ENCODE measurements at regions not wholly inside any gene's neighbourhood (a gene's known extent, or its start where the extent isn't known, plus 50 kb on each side); places are given as distances from the start of the nearest gene placed in this dataset.

DNA sequence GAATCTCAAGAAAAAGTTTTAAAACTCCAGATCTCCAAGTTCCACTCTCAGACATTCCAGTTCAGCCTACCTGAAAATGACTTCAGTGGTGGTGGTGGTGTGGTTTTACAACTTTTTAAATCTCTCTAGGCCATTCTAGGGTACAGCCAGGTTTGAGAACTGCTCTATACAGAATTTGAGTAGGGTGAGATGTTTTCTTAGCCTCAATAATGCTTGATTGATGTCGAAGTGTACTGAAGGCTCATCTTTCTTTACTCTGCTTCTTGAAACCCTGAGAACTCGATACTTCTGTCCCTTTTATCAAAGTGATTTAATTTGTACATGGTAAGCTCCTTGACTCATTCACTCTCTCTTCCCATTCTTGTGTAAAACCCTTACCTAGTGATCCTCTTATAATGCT lies 143.8 kb downstream of the FAM124B start:
- no peaks in the 10 kb centered on the region for H3K9me3 ChIP-seq
- intact Hi-C loops (cut with DNase I), result no loop called here
- DNase-seq, result no peak
- H3K9ac ChIP-seq (ENCODE audit: low read depth in 2 of 2, low read length in 2 of 2), result no peak overlapping the region
- TF ChIP-seq, protein P1, sequence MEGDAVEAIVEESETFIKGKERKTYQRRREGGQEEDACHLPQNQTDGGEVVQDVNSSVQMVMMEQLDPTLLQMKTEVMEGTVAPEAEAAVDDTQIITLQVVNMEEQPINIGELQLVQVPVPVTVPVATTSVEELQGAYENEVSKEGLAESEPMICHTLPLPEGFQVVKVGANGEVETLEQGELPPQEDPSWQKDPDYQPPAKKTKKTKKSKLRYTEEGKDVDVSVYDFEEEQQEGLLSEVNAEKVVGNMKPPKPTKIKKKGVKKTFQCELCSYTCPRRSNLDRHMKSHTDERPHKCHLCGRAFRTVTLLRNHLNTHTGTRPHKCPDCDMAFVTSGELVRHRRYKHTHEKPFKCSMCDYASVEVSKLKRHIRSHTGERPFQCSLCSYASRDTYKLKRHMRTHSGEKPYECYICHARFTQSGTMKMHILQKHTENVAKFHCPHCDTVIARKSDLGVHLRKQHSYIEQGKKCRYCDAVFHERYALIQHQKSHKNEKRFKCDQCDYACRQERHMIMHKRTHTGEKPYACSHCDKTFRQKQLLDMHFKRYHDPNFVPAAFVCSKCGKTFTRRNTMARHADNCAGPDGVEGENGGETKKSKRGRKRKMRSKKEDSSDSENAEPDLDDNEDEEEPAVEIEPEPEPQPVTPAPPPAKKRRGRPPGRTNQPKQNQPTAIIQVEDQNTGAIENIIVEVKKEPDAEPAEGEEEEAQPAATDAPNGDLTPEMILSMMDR (IDR thresholded peaks at IDR 0.05), result no peak
- H3K4me1 ChIP-seq, result no peaks in the 10 kb centered on the region
- H3K4me3 ChIP-seq, result no peak overlapping the region
- H3K27ac ChIP-seq, result no peak overlapping the region
- H3K36me3 ChIP-seq, result no peaks in the 10 kb centered on the region
- no peaks in the 10 kb centered on the region for H3K27me3 ChIP-seq

DNA sequence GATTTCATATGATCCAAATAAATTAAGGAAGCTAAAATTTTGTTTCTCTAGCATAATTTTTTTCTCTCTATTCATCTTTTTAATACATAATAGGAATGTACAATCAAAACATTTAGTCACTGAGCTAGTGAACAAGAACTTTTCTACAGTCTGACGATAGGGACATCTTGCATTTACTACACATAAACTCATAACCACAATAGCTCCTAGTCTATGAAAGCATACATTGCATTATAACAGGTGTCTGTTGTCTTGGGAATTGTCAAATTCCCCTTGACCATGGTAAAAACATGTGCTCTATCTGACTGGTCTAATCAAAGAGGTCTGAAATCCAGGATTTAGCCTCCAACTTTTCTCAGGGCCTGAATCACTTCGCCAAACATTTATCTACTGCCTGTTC lies 144.8 kb downstream of the FAM124B start:
- TF ChIP-seq, protein P1 (IDR thresholded peaks at IDR 0.05), result no peak
- Histone ChIP-seq H3K4me3 (no peak overlapping the region), H3K27ac (no peak overlapping the region), H3K36me3 (no peaks in the 10 kb centered on the region), H3K27me3 (no peaks in the 10 kb centered on the region), H3K9ac (ENCODE audit: low read depth in 2 of 2, low read length in 2 of 2) (no peak overlapping the region), H3K4me1 (no peaks in the 10 kb centered on the region), H3K9me3 (no peaks in the 10 kb centered on the region)
- intact Hi-C loops (cut with DNase I), result no loop called here
- DNase-seq, result no peak

DNA sequence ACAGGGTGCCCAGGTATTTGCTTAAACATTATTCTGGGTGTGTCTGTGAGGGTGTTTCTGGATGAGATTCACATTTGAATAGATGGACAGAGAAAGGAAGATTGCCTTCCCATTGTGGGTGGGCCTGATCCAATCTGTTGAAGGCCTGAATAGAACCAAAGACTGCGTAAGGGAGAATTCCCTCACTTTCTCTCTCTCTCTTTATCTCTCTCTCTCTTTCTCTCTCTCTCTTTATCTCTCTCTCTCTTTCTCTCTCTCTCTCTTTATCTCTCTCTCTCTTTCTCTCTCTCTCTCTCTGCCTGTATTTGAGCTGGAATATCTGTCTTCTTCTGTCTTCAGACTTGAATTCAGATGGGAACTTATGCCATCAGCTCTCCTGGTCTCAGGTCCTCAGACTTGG lies 148.4 kb downstream of the FAM124B start:
- no peaks in the 10 kb centered on the region for H3K27me3 ChIP-seq
- H3K9ac ChIP-seq (ENCODE audit: low read depth in 2 of 2, low read length in 2 of 2), result no peak overlapping the region
- no peaks in the 10 kb centered on the region for H3K36me3 ChIP-seq
- no peaks in the 10 kb centered on the region for H3K4me1 ChIP-seq
- DNase-seq, result no peak
- no peak overlapping the region for H3K27ac ChIP-seq
- intact Hi-C loops (cut with DNase I), result no loop called here
- no peaks in the 10 kb centered on the region for H3K9me3 ChIP-seq
- TF ChIP-seq, protein P1 (IDR thresholded peaks at IDR 0.05), result no peak
- H3K4me3 ChIP-seq, result no peak overlapping the region

GRCh38 chr2:224252631-224253030 lies 149.3 kb downstream of the FAM124B start:
- H3K4me1 ChIP-seq, result no peaks in the 10 kb centered on the region
- no peaks in the 10 kb centered on the region for H3K27me3 ChIP-seq
- no peak overlapping the region for H3K4me3 ChIP-seq
- TF ChIP-seq, protein P1 (IDR thresholded peaks at IDR 0.05), result no peak
- no peak overlapping the region for H3K27ac ChIP-seq
- DNase-seq, result no peak
- H3K9ac ChIP-seq (ENCODE audit: low read depth in 2 of 2, low read length in 2 of 2), result no peak overlapping the region
- H3K9me3 ChIP-seq, result no peaks in the 10 kb centered on the region
- no peaks in the 10 kb centered on the region for H3K36me3 ChIP-seq
- intact Hi-C loops (cut with DNase I), result no loop called here

DNA sequence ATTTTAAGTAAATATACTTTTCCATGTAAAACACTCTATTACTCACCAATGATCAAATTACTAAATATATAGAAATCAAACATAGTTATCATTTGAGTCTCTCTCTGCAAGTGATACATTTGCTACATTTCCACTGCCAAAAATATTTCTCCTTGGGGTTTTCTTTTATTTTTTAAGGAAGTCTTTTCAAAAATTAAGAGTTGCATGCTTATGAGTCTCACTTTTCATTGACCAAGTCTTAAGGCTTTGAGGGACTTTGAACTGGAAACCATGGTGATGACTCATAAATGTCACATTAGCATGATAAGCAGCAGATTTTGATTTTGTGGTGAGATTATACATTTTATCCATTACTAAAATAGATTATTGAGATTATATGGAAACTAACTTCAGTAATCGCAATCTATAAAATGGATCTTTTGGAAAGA lies 152.9 kb downstream of the FAM124B start:
- Histone ChIP-seq H3K9ac (ENCODE audit: low read depth in 2 of 2, low read length in 2 of 2) (no peak overlapping the region), H3K4me1 (no peaks in the 10 kb centered on the region), H3K27ac (no peak overlapping the region), H3K9me3 (no peaks in the 10 kb centered on the region), H3K36me3 (no peaks in the 10 kb centered on the region), H3K4me3 (no peak overlapping the region), H3K27me3 (no peaks in the 10 kb centered on the region)
- intact Hi-C loops (cut with DNase I), result no loop called here
- TF ChIP-seq, protein P1 (IDR thresholded peaks at IDR 0.05), result no peak
- DNase-seq, result no peak

GRCh38 chr2:224242561-224242960 lies 159.3 kb downstream of the FAM124B start:
- Histone ChIP-seq H3K27ac (no peak overlapping the region), H3K36me3 (no peaks in the 10 kb centered on the region), H3K4me3 (no peak overlapping the region), H3K9me3 (no peaks in the 10 kb centered on the region), H3K9ac (ENCODE audit: low read depth in 2 of 2, low read length in 2 of 2) (no peak overlapping the region), H3K27me3 (no peaks in the 10 kb centered on the region), H3K4me1 (no peaks in the 10 kb centered on the region)
- intact Hi-C loops (cut with DNase I), result no loop called here
- no peak for DNase-seq
- TF ChIP-seq, protein P1 (IDR thresholded peaks at IDR 0.05), result no peak
